ENCODE measurements at regions not wholly inside any gene's neighbourhood (a gene's known extent, or its start where the extent isn't known, plus 50 kb on each side); places are given as distances from the start of the nearest gene placed in this dataset.

GRCh38 chr11:87976009-87976408, 199.2 kb downstream of the RAB38 start:
- TF ChIP-seq CTCF (conservative IDR thresholded peaks at IDR 0.05; ENCODE audit: low read depth, low read length) = no peak
- TF ChIP-seq EZH2 (IDR thresholded peaks at IDR 0.05; ENCODE audit: low read length, unreplicated experiment) = no peak

Measured in PC-3 (cell line).